GM19239 (cell line): ENCODE measurements at regions not wholly inside any gene's neighbourhood (a gene's known extent, or its start where the extent isn't known, plus 50 kb on each side); places are given as distances from the start of the nearest gene placed in this dataset.
"Not testable (repeated sequence)": the region's sequence is repeated elsewhere in the genome, so short reads cannot be mapped to it uniquely, and the experiment has no call there.

Source experiments
- DNase-seq: peaks from one replicate; pipeline ENCODE4 v3.0.0; 2011; ENCODE audit warnings: low spot score; ENCODE audit not compliant: insufficient read length
- FAIRE-seq: peaks from 2 replicates; lab custom pipeline; 2011; peaks lifted over from hg19 to GRCh38; lab: Jason Lieb, UNC

- FAIRE-seq (no peak), DNase-seq (no peak)
Observed at GRCh38 chr6:144690666-144691065, 405.5 kb downstream of the UTRN start.

- FAIRE-seq, result not testable (repeated sequence)
Observed at GRCh38 chr6:144692050-144692449, 406.9 kb downstream of the UTRN start.

DNA sequence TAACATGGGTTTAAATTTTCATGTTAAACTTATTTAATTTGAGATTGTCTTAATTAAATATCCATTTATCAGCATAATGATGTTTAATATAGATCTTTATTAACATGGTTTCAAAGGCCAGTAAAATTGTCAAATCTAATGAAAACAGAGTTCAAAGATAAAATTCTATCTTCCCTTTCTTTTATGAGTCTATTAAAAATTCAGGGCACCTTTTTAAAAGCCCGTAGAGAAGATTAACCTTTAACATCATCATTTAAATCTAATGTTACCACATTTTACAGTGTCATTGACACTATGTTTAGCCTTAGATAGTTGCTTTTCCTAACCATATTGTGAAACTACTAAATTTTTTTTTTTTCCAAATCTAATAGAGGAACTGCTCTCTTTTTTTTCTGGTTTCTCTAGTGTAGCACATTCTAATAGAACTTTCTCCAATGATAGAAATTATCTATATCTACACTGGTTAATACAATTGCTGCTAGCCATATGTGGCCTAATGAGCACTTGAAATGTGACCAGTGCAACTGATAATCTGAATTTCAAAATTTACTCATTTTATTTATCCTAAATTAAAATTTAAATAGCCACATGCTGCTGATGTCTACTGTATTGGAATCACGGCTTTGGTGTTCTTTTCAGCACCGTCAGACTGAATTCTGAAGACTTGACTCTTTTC is 410.9 kb downstream of the UTRN start:
- FAIRE-seq (no peak), DNase-seq (no peak)

More at GRCh38 chr6:144692050-144692449, 406.9 kb downstream of the UTRN start:
- not testable (repeated sequence) for DNase-seq

- DNase-seq, result no peak
- no peak for FAIRE-seq
Observed at GRCh38 chr6:144696610-144697368, 411.7 kb downstream of the UTRN start.

DNA sequence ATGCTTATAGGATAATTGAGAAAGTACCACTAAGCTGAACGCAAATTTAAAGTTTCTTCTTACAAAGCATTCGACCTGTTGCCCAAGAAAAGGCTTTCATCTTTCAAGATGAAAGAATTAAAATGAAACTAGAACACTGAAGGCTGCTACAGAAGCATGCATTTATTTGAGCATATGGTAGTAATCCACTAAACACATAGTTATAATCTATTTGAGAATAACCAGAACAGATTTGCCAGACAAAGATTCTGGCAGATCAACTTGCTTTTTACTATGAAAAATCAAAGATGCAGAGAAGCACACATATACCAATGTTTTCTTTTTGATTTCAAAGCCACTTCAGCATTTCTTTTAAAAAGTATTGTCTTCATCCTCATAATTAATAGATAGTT is 412.2 kb downstream of the UTRN start:
- no peak for FAIRE-seq

DNA sequence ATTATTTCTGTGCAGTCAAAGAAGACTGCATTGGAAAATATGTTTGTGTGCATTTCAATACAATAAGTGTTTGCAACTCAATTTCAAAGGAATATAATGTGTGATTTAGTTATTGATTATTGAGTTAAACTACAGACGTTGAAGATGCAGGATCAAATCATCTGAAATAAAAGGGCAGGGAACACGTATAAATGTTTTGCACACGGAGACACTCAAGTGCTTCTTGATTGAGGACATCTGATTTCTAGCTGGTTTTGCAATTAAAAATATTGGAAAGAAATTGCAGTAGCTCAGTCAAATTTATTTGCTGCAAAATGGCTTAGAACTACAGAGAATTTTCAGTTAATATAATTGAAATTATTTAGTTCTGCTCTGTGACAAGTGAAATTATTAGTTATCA is 412.7 kb downstream of the UTRN start:
- DNase-seq (no peak), FAIRE-seq (no peak)

More for the DNA sequence above, 412.2 kb downstream of the UTRN start:
- no peak for DNase-seq

DNA sequence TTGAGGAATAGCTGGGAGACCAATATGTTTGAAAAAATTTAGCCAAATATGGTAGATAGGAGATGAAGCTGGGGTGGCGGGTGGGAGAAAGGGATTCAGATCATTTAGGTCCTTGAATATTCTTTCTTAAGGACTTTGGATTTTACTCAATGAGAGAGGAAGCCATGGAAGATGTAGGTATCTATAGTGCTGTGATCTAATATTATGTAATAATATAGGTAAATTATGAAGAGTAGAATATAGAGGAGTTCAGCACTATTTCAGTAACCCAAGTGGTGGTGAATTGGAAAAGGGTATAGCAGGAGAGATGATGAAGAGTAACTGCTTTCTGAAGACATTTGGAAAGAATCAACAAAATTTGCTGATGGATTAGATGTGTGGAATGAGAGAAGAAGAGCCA is 417.6 kb downstream of the UTRN start:
- FAIRE-seq (no peak), DNase-seq (no peak)

DNA sequence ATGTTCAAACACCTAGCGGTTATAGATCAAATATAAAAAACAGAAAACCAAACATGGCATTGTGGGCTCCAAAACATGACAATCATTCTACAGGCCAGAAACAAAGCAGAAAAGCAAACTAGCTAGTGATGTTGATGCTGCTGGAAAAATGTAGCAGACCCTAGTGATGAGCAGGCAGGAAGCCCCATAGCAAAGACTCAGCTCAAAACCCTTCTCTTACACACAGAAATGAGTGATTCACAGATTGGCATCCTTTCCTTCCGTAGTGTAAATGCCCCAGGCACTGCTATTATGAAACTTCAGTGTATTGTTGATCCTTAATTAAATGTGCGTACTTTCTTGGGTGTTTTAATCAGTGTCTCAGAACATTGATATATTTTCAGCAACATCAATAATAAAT is 425.1 kb downstream of the UTRN start:
- DNase-seq (no peak), FAIRE-seq (no peak)

- FAIRE-seq (no peak), DNase-seq (no peak)
Observed at GRCh38 chr6:144711661-144712060, 426.5 kb downstream of the UTRN start.

DNA sequence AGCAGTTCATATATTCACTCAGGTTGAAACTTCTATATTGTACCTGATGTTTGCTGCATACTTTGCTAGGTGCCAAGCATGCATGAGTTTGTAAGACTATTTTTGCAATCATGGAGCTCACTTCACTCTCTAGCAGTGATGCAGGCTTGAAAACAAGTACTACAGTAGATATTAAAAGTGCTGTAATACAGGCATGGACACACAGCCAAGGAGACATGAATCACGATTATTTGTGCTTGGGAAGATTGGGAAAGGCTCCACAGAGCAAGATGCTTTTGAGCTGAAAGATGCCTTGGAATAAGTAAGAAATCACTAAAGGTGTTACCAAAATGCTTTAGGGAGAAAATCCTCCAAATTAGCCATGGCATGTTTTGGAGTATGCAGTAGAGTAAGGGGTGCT is 427.4 kb downstream of the UTRN start:
- DNase-seq, result no peak

GRCh38 chr6:144714021-144714712 is 429.0 kb downstream of the UTRN start:
- no peak for FAIRE-seq
- no peak for DNase-seq

More for the DNA sequence above, 427.4 kb downstream of the UTRN start:
- FAIRE-seq, result no peak

DNA sequence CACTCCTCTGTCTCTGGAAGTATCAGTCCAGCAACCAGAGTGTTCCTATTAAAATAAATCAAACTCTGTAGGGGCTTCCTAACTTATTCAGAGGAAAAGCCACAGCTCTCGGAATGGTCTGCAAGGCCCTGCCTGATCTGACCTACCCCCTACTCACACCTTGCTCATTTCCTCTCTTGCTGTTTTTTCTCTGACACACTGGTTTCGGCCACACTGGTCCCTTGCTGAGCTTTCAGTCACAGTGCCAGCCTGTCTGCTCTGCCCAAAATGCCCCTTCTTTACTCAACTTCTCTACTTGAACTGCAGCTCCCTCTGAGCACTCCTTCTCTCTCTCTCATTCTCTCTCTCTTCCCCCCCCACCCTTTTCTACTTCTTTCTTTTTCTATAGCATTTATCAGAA is 430.2 kb downstream of the UTRN start:
- FAIRE-seq, result no peak
- DNase-seq, result no peak

DNA sequence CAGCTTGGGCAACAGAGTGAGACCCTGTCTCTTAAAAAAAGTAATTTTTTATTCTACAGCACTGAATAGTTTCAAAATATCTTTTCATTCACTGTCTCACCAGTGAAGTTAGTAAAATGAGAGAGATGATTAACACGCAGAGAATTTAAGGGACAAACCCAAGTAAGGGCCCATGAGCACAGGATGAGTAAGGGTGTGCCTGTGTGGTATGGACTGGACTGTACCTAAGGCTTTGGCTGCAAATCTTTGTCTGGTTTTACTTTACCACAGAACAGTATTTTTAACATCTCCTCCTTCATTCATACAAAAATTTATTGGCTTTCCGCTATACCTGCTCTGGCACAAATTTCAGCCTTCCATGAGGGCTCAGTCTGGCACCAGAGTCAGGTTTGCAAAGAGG is 433.3 kb downstream of the UTRN start:
- DNase-seq, result no peak
- no peak for FAIRE-seq

- FAIRE-seq (no peak), DNase-seq (no peak)
Observed at GRCh38 chr6:144721232-144721631, 436.1 kb downstream of the UTRN start.

DNA sequence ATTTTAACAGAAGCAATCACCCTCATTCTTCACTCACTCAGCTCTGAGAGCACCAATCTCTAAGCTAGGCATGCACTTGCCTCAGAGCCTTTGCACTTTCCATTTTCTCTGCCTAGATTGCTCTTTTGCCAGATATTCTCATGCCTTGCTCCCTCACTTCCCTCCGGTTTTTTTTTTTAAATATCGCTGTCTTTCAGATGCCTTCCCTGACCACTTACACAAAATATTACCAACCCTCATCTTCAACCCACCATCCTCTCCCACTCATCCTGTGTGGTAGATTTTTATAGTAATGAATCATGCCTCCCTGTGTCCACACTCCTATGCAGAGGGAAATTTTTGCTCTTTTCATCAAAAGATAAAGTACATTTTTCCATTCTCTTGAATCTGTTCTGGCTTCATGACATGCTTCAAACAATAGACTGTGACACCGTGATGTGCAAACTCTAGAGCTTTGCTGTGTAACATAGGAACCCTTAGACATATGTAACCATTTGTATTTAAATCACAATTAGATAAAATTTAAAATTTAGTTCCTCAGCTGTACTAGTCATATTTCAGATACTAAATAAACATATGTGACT is 437.1 kb downstream of the UTRN start:
- no peak for FAIRE-seq
- DNase-seq, result no peak

GRCh38 chr6:144722925-144723324 is 437.8 kb downstream of the UTRN start:
- FAIRE-seq (no peak), DNase-seq (no peak)

- FAIRE-seq, result no peak
- no peak for DNase-seq
Observed at GRCh38 chr6:144723431-144723830, 438.3 kb downstream of the UTRN start.

DNA sequence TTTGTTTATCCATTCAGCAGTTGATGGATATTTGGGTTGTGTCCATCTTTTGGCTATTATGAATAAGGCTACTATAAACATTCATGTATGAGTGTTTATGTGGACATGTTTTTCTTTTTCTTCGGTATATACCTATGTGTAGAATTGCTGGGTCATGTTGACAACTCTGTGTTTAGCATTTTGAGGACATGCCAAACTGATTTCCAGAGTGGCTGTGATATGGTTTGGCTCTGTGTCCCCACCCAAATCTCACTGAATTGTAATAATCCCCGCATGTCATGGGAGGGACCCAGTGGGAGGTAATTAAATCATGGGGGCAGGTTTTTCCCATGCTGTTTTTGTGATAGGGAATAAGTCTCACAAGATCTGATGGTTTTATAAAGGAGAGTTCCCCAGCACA is 439.7 kb downstream of the UTRN start:
- FAIRE-seq (no peak), DNase-seq (no peak)

DNA sequence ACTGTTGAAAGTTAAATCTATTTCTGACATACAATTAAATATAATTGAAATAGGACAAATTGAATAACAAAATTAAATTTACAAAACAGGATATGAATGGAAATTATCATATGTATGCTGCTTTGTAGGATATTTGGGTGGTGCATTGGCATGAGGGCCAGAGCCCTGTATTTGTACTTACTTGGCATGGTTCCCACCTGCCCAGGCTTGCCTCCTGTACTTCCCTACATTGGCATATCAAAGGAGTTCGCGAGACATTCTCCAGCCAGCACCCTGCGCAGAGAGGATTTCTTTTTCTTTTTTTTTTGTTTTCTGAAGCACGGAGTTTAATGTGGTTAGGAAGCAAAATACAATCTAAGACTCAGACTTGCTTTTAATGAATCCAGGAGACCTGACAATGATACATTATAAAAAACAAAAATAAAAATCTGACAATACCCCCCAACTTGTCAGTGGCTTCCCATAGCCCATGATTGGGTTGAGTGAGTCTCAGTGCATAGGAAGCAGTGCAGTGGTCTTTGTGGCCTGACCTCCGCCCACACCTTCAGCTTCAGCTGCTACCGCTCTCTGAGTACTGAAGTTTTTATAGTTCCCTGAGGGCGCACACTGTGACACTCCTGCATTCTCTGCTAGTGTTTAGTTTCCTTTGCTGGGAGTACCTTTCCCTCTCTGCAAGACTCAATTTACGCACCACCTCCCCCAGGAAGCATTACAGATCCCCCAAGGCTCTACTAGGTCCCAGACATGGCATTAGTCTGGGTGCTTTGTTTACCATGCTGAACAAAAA is 440.8 kb downstream of the UTRN start:
- DNase-seq, result no peak
- FAIRE-seq, result peak; percentile 49

DNA sequence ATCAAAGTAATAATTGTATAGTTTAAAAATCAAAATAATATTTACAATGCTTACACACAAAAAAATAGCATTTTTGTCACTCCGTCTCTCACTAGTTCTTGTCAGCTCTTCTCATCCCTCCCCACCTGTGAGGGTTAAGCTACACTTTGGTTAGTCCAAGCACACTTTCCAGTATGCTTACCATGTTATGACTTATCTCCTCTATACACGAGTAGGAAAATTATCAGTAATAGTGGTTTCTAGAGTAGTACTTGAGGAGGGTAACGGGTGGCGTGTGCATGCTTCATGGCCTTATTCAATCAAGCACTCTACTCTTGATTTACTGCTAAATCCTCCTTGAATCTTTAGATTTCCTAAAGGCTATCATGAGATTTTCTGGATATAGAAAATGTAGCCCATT is 443.7 kb downstream of the UTRN start:
- no peak for FAIRE-seq
- no peak for DNase-seq
